AG08395 (cell line): ENCODE measurements at regions not wholly inside any gene's neighbourhood (a gene's known extent, or its start where the extent isn't known, plus 50 kb on each side); places are given as distances from the start of the nearest gene placed in this dataset.
A peak's percentile ranks its signal among the peaks of the same experiment; 100 is the strongest.

Source experiments
- DNase-seq: peaks from one replicate; pipeline ENCODE4 v3.0.0; 2012; ENCODE audit warnings: mixed read lengths, low spot score

DNA sequence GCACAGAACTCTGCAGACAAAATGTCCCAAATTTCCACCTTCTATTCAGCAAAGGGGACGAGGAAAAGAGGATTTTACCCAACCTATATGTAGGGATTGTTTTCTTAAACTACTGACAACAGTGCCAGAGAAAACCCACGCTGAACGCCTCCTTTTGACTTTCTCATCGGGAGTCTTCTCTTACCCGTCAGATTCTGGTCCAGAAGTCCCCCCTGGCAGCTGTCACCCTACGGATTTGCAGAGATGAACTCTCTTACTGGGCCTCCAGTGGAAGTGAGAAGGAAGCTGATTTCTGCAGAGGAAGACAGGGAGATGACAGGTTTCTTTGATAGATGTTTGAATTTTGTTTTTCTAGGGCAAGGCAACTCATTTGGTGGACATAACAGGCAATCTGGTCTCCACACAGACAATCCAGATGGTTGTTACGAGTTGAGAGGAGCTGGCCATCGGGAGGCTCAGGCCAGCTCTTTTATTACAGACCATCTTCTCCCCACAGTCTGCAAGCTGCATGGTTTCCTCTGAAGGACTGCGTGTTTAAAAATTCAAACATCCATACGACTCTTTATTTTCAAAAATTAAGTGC is 804.3 kb downstream of the RNF144A start:
- no peak for DNase-seq

DNA sequence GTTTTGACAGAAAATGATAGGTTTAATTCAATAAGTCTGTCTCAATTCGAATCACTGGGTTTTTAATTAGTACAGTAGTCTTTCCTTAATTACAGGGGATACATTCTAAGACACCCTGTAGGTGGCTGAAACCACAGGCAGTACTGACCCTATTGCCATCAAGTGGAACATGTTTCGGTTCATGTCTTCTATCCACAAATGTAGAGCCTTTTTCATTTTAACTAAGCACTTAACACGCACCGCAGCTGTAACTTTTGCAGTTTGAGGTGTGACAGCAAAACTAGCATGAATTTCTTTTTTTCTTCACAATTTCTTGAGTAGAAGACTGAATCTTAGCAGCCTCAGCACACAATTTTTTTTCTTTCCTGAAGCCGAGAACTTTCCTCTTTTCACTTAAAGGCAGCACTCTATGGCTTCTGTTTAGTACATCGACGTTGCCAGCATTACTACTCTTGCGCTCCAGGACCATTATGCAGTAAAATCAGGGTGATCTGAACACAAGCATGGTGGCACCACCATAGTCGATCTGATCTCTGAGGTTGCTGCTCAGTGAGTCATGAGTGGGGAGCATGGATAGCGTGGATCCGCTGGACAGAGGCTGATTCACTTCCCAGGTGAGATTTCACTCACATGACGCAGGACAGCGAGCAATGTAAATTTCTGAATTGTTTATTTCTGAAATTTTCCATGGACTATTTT is 805.1 kb downstream of the RNF144A start:
- no peak for DNase-seq

DNA sequence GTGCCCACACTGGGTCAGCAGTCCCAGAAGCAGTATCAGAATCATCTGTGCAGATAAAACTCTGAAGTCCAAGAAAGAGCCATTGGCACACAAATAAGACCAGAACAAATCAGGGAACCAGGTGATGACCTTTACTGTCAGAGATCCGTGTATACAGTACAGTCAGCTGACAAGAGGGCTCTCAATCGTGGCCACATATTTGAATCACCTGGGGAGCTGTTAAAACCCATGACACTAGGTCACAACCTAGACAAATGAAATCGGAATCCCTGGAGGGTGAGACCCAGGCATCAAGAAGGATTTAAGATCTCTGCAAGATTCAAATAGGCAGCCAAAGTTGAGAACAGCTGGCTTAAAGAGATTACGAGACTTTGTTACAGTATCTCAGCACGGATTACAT is 807.1 kb downstream of the RNF144A start:
- no peak for DNase-seq

DNA sequence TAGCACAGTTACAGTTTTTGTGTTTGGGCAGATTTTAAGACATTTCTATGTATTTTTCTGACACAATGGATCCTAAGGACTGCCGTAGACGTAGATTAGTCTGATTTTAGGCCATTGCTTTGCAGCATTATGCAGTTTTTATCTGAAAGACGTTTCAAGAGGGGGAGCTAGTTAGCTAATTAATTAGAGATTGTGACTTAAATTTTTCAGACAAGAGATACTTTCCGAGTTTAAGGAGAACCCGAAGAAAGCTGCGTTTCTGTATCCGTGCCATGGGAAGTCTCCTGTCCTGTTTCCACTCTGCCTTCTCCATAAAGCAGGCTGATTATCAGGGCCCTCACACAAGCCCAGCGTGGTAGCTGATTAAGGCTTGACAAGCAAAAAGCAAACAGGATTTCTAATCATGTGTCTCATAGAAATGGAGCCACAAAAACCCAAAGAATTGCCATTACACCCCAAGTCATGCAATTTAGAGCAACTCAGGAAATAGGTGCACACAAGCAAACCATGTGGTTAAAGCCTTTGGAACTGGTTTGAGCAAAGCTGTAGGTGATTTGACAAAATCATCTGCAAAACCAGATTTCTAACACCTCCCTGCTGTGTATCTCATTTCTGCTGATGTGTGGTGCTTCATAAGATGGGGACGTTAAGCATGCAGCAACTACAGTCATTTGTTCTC is 808.1 kb downstream of the RNF144A start:
- peak; percentile 11 for DNase-seq

DNA sequence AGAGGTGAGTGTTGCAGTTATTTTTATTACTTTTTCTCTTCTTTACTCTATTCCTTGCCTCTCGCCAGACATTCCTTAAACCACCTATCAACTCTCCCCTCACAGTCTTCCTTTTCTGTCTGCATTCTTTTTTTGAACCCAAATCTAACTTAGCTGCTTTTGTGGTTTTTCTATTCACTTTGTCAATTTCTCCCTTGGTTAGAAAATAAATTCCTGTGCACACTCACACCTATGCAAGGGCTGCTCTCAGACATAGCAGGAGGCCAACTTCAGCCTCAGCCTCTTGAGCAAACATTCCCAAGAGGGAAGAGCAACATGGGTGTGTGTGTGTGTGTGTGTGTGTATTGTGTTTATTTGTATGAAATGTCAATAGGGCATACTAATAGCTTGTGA is 808.6 kb downstream of the RNF144A start:
- no peak for DNase-seq

DNA sequence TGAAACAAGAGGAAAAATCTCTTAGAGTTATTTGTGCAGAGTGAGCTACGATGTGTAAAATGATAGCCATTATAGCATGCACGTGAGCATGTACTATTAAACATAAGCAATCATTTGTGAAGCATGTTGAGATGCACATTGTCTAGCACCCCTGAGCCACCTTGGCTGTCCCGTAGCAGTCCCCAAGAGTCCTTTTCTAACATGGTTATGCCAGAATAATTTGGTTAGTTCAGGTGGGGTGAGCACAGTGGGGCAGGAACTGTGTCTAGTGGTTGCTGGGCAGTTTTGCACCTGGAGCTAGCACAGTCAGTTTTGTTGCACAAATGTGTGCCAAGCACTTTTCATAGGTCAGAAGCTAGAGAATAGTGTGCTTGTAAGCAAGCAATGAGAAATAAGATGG is 809.8 kb downstream of the RNF144A start:
- no peak for DNase-seq

DNA sequence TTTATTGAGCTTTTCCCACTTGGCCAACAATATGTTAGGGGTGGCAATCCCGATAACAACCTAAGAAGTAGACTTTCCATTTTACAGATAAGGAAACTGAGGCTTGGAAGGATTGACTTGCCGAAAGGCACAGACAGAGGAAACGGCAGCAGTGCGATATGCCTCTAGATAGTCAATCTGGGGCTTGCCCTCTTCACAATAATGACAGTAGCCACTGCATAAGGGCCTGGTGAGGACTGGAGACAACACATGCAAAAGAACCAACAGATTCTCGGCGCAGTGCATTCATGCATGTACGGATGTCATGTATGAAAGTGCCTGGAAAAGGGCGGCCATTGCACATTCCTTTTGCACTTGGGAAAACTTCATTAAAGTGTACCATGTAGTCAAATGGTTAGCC is 811.2 kb downstream of the RNF144A start:
- DNase-seq: no peak

DNA sequence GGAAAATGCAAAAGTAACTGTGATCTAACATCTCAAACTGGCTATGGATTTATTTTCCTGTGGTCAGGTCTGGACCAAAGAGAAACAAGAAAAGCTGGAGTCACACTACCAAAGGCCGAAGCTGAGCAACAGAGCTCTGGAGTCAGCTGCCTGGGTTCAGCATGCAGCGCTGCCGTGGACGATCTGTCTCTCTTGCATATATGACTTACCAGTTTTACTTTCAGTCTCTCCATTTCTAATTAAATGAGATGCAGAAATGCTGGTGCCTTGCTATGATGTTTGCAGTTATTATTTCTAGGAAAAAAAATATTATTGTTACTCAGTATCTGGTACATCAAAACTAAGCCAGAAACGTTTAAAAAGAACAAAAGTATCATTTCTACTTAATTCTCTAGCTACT is 813.2 kb downstream of the RNF144A start:
- DNase-seq: no peak

DNA sequence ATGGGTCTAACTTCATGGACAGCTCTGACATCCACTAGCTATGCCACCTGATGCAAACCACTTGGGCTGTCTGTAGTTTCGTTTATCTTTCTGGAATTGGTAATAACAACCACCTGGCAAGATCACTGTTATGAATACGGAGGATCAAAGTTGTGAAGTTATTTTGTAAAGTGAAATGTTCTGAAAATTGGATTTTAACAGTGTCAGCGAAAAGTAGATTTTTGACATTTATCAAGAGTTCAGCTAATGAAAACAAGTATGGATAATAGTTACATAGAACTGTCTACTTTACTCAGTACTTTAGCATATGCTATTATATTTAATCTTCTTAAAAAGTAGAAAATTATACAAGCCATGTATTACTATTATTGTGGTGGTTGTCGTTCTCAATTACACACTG is 813.8 kb downstream of the RNF144A start:
- no peak for DNase-seq

DNA sequence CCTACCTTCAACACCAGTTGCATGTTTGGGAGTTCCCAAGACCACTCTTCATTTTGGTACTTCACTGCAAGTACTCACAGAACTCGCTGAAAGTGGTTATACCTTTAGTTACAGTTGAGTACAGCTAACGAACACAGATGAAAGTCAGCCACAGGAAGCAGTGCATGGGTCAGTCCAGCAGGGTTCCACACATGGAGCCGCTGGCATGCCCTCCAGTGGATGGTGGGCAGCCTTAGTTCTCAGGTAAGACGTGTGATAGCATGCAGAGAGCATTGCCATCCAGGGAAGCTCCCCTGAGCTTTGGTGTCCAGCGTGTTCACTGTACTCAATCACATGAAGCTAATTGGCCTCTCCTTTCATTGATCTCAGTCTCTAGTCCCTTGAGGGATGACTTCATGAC is 815.3 kb downstream of the RNF144A start:
- no peak for DNase-seq

DNA sequence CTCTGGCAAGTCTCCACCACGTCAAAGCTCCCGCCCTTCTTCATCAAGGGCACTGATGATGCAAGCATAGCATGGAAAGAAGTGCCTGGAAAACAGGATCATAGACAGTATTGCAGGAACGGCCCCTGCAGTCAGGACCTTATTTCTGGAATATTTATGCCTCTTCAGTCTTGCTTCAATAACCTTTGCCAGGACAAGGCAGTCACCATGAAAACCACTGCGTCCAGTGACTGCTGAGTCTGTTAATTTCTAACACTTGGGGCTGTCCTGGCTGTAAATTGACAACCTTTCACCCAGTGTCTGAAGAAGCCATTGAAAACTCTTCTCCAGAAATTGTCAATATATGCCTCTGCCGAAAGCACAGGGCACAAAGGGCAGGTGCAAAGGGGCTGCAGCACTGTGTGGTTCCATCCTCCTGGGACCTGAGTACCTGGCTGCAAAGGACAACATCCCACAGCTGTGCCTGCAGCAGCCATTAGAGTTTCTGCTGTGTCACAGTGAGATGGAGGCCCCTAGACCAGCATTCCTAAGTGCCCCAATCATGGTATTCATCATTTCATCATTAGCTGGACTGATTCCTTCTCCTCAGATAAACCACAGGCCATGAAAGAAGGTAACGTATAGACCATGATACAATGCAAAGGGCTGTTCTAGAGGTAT is 819.6 kb downstream of the RNF144A start:
- DNase-seq: peak; percentile 47

DNA sequence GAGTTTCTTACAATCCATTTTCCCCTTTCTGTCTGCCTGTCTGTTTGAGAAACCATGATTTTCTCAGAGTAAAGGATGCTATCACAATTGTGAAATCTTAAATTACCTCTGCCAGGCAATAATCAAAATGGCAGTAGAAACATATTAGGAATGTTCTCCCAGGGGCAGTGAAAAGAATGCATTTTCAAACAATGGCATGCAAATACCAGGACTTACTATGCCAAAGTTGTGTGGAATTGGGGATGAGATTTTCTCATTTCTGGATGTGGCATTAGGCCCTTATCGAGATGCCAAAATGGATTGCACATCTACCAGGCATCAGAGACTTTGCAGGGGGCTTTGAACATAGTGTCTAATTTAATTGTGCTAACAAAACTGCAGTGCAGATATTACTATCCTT is 821.4 kb downstream of the RNF144A start:
- DNase-seq: peak; percentile 10

DNA sequence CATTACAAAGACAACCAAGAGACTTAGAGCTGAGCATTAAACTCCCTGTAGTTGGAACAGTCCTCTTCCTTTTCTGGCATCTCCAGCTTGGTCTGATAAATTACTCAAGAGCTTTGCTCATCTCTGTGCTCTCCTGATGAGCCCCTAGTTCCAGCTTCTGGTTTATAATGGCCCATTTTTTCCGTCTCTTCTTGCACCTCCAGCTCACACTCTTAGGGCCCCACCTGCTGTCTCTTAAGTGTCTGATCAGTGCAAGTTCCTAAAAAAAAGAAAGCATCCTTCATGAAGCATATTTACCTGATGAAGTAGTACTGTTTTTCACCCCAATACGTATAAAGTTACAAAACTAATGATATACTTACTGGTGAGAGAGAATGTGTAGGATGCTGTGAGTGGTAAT is 822.9 kb downstream of the RNF144A start:
- no peak for DNase-seq

DNA sequence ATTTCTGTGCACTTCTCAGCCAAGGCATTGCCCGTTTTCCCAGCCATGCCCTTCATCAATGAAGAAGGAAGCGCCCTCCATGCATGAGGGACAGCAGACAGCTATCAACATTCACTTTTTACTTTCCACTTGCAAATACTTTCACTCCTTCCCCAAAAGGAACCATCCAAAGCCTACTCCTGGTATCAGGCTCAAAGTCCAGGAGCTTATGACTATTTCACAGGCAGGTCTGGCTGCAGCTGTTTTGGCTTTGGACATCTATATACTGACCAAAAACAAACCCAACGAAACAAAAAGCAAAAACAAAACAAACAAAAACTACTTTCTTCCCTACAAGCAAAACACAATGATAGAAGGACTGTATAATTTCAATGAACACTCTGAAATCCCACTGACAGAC is 825.1 kb downstream of the RNF144A start:
- no peak for DNase-seq

DNA sequence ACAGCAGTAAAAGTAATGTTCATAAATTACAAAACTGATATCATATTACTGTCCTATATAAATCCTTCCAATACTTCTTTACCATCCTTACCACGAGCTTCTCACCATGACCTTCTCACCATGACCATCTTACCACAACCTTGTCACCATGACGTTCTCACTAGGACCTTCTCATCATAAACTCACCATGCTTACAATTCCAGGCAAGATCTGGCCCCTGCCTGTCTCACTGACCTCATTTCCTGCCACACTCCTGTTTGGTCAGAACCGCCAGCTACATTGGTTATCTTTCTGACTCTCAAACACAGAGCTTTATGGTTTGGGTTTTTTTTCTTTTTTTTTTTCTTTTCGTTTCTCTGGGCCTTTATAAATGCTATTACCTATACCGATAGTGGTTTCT is 827.6 kb downstream of the RNF144A start:
- DNase-seq: no peak

DNA sequence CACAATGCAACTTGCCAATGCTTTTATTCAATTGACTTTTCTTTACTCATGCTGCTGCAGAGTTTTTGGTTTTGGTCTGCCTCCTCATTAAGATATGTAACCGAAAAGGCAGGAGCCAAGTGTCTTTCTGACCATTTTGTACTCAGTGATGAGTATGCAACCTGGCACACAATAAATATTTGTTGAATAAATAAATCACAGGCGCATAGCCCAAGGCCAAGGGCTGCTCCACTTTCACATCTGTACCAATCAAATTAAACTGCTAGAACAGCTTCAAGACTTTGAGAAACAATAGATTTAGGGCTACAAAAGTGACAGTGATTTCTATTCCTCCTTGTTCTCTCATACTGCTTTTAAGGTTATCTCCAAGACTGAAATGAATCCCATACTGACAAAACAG is 828.2 kb downstream of the RNF144A start:
- DNase-seq: no peak

DNA sequence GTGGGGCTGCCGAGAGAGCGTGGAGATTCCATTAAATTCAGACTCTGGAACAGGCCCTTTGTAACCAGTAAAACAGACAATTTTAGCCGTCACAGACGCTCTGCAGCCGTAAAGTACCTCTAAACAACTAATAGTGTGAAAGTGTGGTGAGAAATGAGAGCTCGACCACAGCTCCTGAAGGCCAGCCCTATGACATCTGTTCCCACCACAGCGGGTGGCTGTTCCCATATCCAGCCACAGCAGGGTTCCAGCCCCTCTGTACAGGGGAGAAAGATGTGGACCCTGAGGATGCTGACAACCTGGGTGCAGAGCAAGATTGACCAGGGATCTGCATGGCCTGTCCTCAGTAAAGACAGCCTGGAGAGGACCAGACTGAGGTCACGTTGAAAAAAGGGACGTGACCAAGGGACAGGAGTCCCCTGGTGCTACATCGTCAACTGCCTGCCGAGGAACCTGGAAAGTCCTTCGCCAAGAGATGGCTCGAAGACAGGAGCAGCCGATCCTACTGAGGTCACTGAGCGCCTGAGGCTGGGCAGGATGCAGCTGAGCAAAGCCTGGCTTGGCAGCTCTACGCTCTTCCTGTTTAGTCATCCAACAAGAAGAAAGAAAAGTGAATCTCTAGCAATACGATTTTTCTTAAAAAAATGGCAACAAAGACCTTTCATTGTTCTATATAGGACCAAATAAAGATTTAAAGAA is 831.7 kb downstream of the RNF144A start:
- no peak for DNase-seq

DNA sequence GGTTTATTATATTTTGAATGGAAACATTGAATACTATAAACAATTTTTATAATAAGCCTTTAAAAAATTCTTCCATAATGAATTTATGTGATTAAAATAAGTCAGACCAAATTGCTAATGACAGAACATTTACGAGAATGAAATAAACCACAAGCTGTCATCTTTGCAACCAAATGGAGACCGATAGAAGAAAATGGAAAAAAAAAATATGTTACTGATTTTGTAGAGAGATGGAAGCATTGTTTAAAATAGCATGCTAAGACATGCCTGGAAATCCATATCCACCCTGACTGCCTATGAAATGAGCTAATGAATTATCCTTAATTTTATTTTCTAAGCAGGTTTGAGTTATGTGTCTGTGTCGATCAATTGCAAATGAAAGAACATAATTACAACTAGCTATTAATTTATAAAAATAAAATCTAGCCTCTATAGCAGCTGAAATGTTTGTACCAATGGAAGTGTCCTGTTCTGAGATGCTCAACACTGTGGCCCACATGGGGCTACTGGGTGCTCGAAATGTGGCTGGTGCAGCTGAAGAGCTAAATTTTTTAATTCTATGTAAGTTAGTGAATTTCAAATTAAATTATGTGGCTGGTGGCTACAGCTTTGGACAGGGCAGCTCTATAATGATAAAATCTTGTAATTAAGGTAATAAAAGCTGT is 832.8 kb downstream of the RNF144A start:
- no peak for DNase-seq

DNA sequence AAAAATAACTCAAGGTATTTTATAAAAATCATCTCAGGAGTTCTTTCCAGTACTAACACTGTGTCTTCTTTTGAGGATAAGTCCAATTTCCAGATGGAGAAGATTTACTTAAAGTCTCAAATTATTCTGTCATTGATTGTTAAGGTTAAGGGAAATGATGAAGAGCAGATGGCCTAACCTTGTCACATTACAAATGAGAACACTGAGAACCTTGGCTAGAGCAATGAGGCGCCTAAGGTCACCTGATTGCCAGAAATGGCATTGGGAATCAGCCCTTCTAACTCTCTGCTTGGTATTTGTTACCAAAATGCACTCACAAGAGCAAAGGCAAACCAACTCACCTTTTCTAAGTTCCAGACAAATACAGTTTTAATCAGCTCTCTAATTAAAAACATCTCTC is 835.1 kb downstream of the RNF144A start:
- no peak for DNase-seq

DNA sequence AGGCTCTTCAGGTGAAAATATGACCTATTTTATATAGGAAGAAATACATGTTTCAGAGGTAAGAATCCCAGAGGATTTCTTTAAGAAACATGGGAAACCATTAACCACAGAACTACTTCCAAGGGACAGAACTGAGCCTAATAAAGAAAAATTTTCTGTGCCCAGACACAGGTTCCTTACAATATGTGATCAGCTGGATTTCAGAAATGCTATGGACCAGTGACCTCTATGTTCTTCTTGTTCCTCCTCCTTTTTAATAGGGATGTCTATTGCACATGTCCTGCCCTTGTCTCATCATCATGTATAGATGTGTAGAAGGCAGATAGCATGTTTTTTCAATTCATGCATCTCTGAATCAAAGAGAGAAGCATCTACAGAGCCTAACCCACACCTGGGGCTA is 836.6 kb downstream of the RNF144A start:
- no peak for DNase-seq

DNA sequence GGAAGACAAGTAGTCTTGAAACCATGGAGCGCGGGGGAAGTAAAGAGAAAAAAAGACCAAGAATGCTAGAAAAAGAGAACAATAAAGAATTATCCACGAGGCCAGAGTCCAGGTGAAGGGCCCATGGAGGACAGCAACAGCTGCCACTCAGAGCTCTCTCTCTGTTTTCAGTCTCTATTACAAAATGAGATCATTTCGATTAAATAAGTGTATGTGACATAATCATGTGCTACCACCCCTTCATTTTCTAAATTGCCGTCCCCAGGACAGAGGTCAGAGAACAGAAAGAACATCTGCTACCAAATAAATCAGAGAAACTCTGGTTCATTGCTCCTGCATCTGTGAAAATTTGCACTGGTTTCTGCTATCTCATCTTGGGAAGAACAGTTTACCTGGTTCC is 838.7 kb downstream of the RNF144A start:
- no peak for DNase-seq
